Stimulated activated effector memory CD8-positive, alpha-beta T cell treated with anti-CD3 and anti-CD28 coated beads, Interleukin-12 subunit alpha, Interleukin-12 subunit beta, amount 100 ng/mL, for 72 hours (primary cell): ENCODE measurements at regions not wholly inside any gene's neighbourhood (a gene's known extent, or its start where the extent isn't known, plus 50 kb on each side); places are given as distances from the start of the nearest gene placed in this dataset.
A peak's percentile ranks its signal among the peaks of the same experiment; 100 is the strongest.

Experiments used
- ATAC-seq: fragments of 150-1000 bp; cut with Tn5 transposase; 2 replicates; pipeline ENCODE4 v1.10.0; 2021
- DNase-seq, 2 donors: peaks; one replicate each; pipeline ENCODE4 v3.0.0; 2021 to 2022; ENCODE audit warnings: low spot score in 2 of 2
- H3K27ac Mint-ChIP-seq: one replicate; pipeline ENCODE4 v1.8.0; 2022; ENCODE audit warnings: mild to moderate bottlenecking, mixed read lengths
- H3K36me3 Mint-ChIP-seq: one replicate; pipeline ENCODE4 v1.8.0; 2022; ENCODE audit warnings: mild to moderate bottlenecking, mixed read lengths
- H3K4me1 Mint-ChIP-seq: one replicate; pipeline ENCODE4 v1.8.0; 2022; ENCODE audit warnings: mixed read lengths
- H3K4me3 Mint-ChIP-seq: one replicate; pipeline ENCODE4 v1.8.0; 2022; ENCODE audit warnings: mild to moderate bottlenecking, mixed read lengths
- H3K9me3 Mint-ChIP-seq: one replicate; pipeline ENCODE4 v1.8.0; 2022; ENCODE audit warnings: mixed read lengths

DNA sequence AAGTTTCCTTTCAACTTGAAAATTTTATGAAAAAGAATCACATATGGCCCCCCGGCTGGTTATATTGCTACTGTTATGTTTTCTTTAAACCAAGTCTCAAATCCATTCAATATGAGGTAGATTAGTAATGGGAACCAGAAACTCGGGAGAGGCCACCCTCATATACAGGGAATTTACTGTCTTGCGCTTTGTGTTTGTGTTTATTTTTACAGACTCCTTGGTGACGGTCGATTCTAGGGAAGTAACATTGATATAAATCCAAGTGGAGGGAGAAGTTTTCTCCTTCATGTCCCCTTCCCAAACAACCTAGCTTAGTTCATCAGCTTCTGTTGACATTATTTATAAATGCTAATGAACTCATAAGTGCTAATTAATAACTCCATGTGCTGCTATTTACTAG is 163.5 kb upstream of the LMO4 start:
- H3K9me3 Mint-ChIP-seq = no peaks in the 10 kb centered on the region
- DNase-seq = no peak
- no peak for ATAC-seq
- H3K4me3 Mint-ChIP-seq = no peak overlapping the region
- H3K27ac Mint-ChIP-seq = no peak overlapping the region
- no peaks in the 10 kb centered on the region for H3K4me1 Mint-ChIP-seq
- H3K36me3 Mint-ChIP-seq = no peaks in the 10 kb centered on the region

DNA sequence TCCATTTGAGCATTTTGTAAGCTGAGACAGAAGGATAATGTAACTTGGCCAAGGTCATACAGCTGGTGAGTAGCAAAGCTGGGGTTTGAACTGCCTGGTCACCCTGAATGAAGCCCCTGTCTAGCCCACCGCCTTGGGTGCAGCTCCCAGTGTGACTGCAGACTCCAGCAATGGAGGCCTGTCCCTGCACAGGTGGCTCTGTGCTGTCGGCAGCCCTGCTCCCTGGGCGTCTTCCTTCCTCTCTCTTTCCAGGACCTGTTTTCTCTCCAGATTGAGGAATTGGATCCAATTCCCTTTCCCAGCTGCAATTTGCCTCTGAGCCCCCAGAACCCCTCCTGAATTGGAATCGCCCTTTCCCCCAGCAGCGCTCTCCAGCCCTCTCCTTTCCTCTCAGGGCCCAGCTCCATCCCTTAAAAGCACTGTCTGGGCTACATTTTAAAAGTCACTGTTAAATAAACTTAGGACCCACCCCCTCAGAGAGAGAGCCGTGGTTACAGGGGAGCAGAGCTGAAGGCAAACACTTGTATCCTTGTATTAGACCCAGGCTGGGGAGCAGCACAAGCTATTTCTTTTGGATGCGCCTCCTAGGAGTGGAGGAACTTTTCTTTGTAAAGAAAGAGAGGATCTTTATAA is 161.4 kb upstream of the LMO4 start:
- ATAC-seq = no peak
- no peak for DNase-seq
- Mint-ChIP-seq H3K27ac (no peak overlapping the region), H3K36me3 (no peaks in the 10 kb centered on the region), H3K4me1 (no peaks in the 10 kb centered on the region), H3K4me3 (no peak overlapping the region), H3K9me3 (no peaks in the 10 kb centered on the region)

DNA sequence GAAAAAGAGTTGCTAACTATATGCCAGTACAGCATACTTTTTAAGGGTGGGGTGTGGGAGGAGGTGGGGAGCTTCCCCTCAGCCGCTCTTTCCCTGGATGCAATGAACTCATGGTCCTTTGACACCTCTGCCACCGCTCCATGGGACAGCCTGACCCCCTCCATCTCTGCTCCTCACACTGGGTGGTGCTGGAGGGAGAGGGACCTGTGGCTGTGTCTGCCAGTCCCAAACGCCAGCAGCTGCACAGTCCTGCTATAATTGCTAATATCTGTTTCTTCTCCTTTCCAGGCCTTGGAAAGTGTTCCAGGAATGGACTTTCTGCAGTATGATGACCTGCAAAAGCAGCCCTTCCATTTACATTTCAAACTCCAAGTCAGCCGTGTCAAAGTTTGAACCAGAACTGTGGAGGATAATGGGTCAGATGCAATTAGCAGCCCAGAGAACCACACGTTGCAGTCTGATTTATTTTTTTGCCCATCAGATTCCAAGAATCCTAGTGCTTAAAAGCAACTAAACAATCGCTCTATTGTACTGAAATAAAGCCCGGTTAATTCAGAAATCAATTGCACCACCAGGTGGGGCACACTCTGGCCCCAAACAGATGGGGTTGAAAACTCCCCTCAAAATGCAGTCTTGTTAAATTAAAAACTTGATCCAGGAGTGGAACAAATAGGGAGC is 160.7 kb upstream of the LMO4 start:
- H3K9me3 Mint-ChIP-seq = no peaks in the 10 kb centered on the region

DNA sequence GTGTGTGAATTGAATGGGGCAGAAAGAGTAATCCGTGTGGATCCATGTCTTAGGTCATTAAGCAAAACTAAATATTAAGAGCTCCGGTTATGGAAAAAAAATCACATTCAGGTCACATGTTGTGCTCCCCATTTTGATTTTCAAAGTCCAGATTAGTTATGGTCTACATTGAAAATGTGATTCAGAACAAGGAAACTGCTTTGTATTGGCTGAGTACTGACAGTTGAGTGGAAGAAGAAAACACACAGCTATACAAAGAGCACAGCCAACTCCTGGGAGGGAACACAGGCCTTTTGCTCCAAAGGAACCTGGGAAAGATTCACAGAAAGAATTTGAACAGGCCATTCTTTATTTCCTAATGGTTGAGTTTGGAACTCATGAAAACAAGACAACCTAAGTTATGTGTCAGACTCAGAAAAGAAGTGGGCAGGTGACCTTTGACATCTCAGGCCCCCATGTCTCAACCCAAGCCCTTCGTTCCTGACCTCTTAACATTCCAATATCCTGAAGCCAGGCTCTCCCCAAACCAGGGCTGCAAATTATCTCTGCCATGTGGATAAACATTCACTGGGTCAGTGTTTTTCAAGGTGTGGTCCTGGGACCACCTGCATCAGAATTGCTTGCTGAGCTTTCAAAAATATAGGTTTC is 159.3 kb upstream of the LMO4 start:
- Mint-ChIP-seq H3K27ac (no peak overlapping the region), H3K36me3 (no peaks in the 10 kb centered on the region), H3K4me1 (no peaks in the 10 kb centered on the region), H3K4me3 (no peak overlapping the region), H3K9me3 (no peaks in the 10 kb centered on the region)
- no peak for ATAC-seq
- DNase-seq = no peak

More for the DNA sequence above, 160.7 kb upstream of the LMO4 start:
- Mint-ChIP-seq H3K27ac (no peak overlapping the region), H3K4me1 (no peaks in the 10 kb centered on the region), H3K36me3 (no peaks in the 10 kb centered on the region), H3K4me3 (no peak overlapping the region)
- peak; percentile 25 for ATAC-seq
- DNase-seq = no peak

- DNase-seq (no peak), ATAC-seq (no peak)
- Mint-ChIP-seq H3K4me3 (no peak overlapping the region), H3K27ac (no peak overlapping the region), H3K36me3 (no peaks in the 10 kb centered on the region), H3K9me3 (no peaks in the 10 kb centered on the region), H3K4me1 (no peaks in the 10 kb centered on the region)
These were observed 158.5 kb upstream of the LMO4 start for GRCh38 chr1:87170157-87170556.

GRCh38 chr1:87170931-87171598 is 157.6 kb upstream of the LMO4 start:
- no peaks in the 10 kb centered on the region for H3K4me1 Mint-ChIP-seq
- ATAC-seq = no peak
- no peak overlapping the region for H3K27ac Mint-ChIP-seq
- H3K4me3 Mint-ChIP-seq = no peak overlapping the region
- no peaks in the 10 kb centered on the region for H3K36me3 Mint-ChIP-seq
- no peaks in the 10 kb centered on the region for H3K9me3 Mint-ChIP-seq
- DNase-seq = no peak

DNA sequence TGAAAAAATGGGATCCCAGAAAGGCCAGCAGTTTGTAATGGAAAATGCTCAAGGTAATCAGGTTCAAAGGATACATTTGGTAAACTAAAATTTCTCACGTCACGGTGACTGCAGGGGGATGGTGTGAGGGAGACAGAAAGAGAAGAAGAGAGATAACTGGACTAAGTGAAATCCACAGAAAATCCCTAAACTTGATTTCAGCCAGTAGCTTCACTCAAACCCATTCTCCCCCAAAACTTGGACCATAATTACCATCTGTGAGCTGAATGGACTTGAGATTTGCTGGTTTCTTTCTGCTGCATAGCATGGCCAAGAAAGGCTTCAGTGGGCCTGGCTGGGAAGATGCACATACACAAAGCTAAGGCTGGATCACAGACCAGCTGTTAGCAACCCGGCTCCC is 155.4 kb upstream of the LMO4 start:
- no peaks in the 10 kb centered on the region for H3K4me1 Mint-ChIP-seq
- ATAC-seq = no peak
- no peak overlapping the region for H3K4me3 Mint-ChIP-seq
- no peak for DNase-seq
- no peak overlapping the region for H3K27ac Mint-ChIP-seq
- H3K36me3 Mint-ChIP-seq = no peaks in the 10 kb centered on the region
- no peaks in the 10 kb centered on the region for H3K9me3 Mint-ChIP-seq

DNA sequence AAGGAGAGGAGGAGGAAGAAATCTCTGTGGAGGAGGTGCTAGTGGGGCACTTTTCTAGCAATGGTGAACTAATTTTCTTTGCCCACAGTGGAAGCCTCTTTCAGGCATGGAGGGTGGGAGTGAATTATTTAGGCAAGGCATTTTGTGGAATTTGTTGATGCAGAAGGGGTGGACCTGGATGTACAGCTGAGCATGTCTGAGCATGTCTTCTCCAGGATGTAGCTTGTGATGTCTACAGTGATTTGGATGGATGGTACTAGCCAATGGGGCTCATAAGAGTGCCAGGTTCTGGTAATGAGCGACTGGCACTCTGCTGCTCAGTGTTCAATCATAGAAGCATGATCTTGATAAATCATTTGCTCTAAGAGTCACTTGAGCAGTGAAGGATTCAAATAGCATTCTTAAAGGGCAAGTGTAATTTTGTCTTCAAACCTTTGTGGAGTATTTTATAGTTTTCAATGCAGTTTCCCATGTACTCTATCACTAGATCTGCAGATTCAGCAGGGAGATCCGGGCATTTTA is 153.9 kb upstream of the LMO4 start:
- Mint-ChIP-seq H3K4me1 (no peaks in the 10 kb centered on the region), H3K36me3 (no peaks in the 10 kb centered on the region), H3K27ac (no peak overlapping the region), H3K4me3 (no peak overlapping the region), H3K9me3 (no peaks in the 10 kb centered on the region)
- no peak for DNase-seq
- no peak for ATAC-seq

DNA sequence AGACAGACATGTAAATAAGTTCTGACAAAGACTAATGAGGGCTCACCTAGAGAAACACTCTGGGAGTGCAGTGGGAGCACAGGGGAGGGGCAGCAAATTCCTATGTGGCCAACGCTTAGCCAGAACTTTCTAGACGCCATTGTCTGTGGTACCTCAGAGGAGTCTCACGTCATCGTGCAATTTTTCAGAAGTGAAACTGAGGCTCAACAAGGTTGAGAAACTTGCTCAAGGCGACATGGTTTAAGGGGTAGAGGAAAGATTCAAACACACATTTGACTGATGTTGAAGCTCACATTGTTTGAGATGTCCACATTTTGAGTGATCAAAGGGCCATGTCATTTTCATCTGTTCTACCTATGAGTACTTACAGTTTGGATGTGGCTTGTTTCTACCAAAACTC is 152.6 kb upstream of the LMO4 start:
- no peaks in the 10 kb centered on the region for H3K4me1 Mint-ChIP-seq
- H3K36me3 Mint-ChIP-seq = no peaks in the 10 kb centered on the region
- DNase-seq (no peak), ATAC-seq (no peak)
- no peaks in the 10 kb centered on the region for H3K9me3 Mint-ChIP-seq
- no peak overlapping the region for H3K27ac Mint-ChIP-seq
- no peak overlapping the region for H3K4me3 Mint-ChIP-seq

GRCh38 chr1:87176514-87176913 is 152.2 kb upstream of the LMO4 start:
- H3K36me3 Mint-ChIP-seq = no peaks in the 10 kb centered on the region
- DNase-seq (no peak), ATAC-seq (no peak)

GRCh38 chr1:87178441-87178840 is 150.2 kb upstream of the LMO4 start:
- ATAC-seq (no peak), DNase-seq (no peak)
- H3K27ac Mint-ChIP-seq = no peak overlapping the region
- H3K9me3 Mint-ChIP-seq = no peaks in the 10 kb centered on the region
- H3K36me3 Mint-ChIP-seq = no peaks in the 10 kb centered on the region
- no peaks in the 10 kb centered on the region for H3K4me1 Mint-ChIP-seq
- no peak overlapping the region for H3K4me3 Mint-ChIP-seq

More at GRCh38 chr1:87176514-87176913, 152.2 kb upstream of the LMO4 start:
- no peak overlapping the region for H3K4me3 Mint-ChIP-seq
- H3K9me3 Mint-ChIP-seq = no peaks in the 10 kb centered on the region
- no peaks in the 10 kb centered on the region for H3K4me1 Mint-ChIP-seq
- H3K27ac Mint-ChIP-seq = no peak overlapping the region

GRCh38 chr1:87179076-87179810 is 149.4 kb upstream of the LMO4 start:
- Mint-ChIP-seq H3K27ac (no peak overlapping the region), H3K4me3 (no peak overlapping the region), H3K36me3 (no peaks in the 10 kb centered on the region), H3K9me3 (no peaks in the 10 kb centered on the region), H3K4me1 (no peaks in the 10 kb centered on the region)
- DNase-seq = no peak
- ATAC-seq = no peak

DNA sequence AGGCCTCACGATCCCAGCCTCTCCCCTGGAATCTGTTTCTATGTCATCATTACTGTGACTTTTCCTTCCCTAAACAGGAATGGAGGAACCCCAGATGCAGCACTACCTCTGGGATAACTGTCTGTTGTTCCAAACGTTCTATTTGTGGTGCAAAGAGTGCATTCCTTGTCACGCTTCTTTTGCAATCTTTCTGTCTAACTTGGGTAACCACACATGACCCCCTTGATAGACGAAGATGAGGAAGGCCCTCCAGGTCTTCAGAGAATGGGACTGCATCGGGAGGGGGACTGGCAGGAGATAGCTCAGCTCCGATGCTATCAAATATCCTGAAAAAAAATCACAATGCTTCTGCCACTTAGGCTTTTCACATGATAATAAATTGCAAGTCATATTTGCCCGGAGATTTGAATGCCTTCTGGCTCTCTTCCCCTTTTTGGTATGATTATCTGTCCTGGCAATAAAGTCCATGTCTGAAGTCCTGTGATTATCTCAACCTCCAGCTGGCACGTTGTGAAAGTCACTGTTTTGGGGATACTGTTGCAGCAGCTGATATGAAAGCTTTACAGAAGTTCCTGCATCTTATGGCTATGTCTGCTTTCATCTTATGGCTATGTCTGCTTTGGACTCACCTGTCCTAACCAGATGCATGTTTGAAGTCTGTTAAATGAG is 148.7 kb upstream of the LMO4 start:
- H3K27ac Mint-ChIP-seq = no peak overlapping the region
- no peaks in the 10 kb centered on the region for H3K4me1 Mint-ChIP-seq
- no peak overlapping the region for H3K4me3 Mint-ChIP-seq
- ATAC-seq (no peak), DNase-seq (no peak)
- no peaks in the 10 kb centered on the region for H3K36me3 Mint-ChIP-seq
- H3K9me3 Mint-ChIP-seq = no peaks in the 10 kb centered on the region

DNA sequence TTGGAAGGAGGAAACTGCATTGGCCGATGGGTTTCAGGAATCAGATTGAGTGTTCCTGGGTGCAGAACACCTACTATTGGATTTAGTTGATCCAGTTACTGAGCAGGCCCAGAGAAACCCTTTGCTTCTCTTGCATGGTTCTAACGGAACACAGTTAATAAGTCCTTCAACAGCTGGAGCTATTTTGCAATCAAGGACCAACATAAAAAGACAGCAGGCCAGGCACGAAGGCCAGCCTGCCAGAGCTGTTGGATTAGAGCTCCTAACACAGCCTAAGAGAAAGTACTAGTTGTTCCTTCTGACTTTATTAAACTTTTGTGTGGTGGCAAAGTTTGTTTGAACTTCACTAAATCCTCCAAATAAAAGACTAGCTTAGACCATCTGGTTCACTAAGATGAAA is 148.0 kb upstream of the LMO4 start:
- Mint-ChIP-seq H3K36me3 (no peaks in the 10 kb centered on the region), H3K4me3 (no peak overlapping the region), H3K9me3 (no peaks in the 10 kb centered on the region), H3K4me1 (no peaks in the 10 kb centered on the region), H3K27ac (no peak overlapping the region)
- no peak for ATAC-seq
- no peak for DNase-seq

GRCh38 chr1:87182611-87183010 is 146.1 kb upstream of the LMO4 start:
- no peak overlapping the region for H3K27ac Mint-ChIP-seq
- H3K9me3 Mint-ChIP-seq = no peaks in the 10 kb centered on the region
- H3K4me1 Mint-ChIP-seq = no peaks in the 10 kb centered on the region
- H3K4me3 Mint-ChIP-seq = no peak overlapping the region
- no peak for ATAC-seq
- DNase-seq = no peak
- H3K36me3 Mint-ChIP-seq = no peaks in the 10 kb centered on the region
